Superior temporal gyrus (tissue), 1 donor: ENCODE measurements at regions not wholly inside any gene's neighbourhood (a gene's known extent, or its start where the extent isn't known, plus 50 kb on each side); places are given as distances from the start of the nearest gene placed in this dataset.

ENCODE experiments used
- DNase-seq: peaks from one replicate; pipeline ENCODE4 v3.0.0-alpha.2; 2016; ENCODE audit errors: extremely low spot score

DNA sequence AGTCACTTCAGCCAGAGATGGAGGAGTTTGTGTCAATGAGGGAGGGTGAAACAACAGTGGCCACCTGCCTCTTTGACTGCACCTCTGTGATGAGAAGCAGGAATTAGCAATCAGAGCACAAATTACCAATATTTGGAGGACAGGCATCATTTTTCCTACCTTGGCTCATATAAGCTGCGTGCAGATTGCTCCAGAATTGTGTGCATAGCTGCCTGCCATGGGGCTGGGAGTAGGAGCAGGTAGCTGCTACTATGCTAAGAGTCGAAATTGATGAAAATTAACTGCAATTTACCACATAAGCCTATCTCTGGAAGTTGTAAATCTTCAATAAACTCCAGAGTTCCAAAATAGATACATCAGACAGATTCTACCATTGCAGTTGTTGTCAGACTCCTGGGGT, 167.5 kb upstream of the HTR2A start:
- no peak for DNase-seq

DNA sequence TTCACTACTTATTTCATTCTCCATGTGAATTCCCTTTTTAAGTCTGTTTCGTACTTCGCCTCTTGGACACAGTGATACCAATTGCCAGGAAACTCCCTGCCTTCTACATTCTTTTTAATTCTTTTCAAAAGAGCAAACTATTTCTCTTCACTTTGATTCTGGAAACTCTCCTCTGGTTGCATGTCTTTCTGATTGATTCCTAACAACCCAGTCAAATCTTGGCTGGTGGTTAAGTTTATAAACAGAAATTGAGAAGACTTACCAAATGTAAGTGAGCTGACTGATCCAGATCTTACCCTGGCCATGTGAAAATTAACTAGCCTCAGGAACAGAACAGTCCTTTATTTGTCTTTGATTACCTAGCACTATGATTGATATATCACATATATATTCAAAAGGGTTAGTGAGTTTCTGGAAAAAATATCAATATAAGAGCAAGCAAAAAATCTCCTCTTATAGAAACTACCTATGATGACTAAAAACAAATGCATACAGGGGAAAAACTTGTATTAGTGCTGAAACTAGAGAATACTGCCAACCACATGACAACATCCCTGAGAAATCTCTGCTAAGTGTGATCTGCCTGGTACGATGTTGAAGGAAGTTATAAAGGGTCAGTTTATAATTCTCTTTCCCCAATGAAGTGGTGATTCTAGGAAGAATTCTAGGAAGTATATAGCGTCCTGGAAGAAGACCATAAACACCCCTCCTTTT, 152.6 kb upstream of the HTR2A start:
- no peak for DNase-seq

DNA sequence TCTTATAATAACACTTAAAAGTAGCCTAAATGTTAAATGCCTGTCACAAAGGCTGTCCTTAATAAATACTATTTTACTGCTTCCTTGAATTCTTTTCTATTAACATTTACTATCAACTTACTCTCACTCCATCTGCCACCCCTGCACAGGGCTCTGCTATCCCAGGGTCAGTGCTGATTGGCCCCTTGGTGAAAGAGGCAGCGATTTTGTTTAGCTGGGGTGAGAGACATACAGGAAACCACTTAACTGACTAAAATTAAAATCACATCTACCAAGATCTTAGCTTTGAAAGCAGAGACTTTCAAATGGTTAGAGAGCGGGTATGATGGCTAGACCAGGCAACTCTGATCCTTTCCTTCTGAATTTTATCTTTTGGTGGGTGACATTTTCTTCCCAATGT, 149.9 kb upstream of the HTR2A start:
- no peak for DNase-seq

DNA sequence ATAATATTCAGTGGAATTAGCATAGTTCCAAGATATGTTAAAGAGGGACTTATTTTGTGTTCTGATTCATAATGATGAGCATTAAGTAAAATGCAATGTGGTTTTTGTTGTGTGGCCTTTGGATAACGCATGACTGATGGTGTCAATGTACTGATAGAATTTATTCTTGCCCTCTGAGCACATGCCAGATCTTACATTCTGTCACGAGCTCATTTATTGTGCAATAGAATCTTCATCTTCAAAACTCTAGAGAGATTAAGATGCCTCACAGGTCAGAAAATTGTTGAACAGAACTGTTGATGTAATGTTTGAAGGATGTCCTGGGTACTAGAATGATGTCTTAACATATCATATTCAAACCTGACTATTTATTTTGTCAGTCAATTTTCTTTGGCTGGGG, 148.0 kb upstream of the HTR2A start:
- no peak for DNase-seq

DNA sequence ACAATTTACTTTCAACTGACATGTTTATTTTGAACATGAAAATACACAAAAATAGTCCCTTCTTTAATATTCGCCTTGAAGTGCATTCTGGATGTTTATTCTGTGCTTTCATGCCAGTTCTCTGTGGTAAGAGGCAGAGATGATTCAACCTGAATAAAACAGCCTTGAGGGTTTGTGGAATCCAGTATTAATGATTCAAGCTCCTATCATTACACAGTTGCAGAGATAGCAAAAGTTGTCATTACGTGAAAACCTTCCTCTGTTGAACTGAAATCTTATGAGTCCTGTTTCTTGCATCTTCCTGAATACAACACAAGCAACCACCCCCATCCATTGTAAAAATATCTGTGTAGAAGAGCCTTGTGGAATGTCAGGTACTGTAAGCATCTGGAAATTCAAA, 142.3 kb upstream of the HTR2A start:
- DNase-seq = no peak

DNA sequence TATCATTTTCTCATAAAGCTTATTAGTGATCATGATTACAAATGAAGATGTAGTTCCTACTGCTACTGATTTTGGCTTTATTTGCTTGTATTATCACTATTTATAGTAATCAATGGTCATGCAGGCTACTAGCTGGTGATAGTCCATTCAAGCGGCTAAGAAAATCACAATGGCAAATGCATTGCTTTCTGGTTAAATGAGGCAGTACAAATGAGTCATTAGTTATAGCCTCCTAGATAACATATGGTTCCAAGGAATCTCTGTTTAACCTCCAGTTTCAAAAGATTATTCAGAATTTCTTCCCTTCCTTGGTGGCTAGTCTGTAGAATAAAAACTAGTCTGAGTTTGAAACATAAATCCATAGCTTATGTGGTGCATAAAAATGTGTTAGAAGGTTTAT, 141.3 kb upstream of the HTR2A start:
- no peak for DNase-seq

DNA sequence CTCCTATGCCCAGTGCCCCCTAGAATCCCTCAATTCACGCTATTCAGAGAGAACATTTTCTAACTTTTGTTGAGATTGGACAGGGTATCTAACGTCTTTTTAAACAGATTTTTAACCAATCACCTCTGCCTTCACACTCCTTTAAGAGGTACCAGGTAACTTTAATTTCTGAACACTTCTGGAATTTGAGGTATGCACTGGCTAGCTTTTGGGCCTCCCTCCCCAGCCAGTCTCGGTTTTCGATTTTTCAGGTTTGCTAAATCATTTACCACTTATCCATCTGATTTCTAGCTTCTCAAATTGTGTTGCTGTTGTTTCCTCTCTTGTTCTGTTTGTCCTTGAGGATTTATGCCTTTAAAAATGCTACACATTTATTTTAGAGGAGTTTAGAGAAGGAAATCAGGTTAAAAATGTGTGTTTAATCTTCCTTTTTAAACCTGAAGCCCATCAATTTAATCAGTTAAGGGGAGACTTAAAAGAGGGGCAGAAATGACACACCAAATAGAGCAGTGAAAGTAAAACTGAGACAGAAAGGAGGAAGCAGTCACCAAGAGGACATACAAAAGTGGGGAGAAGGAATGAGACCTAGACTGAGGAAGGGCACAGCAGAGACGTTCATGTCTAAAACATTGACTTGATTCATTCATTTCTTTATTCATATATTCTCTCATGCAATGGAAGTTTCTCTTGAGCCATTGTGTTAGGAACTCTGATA, 139.6 kb upstream of the HTR2A start:
- DNase-seq = no peak

DNA sequence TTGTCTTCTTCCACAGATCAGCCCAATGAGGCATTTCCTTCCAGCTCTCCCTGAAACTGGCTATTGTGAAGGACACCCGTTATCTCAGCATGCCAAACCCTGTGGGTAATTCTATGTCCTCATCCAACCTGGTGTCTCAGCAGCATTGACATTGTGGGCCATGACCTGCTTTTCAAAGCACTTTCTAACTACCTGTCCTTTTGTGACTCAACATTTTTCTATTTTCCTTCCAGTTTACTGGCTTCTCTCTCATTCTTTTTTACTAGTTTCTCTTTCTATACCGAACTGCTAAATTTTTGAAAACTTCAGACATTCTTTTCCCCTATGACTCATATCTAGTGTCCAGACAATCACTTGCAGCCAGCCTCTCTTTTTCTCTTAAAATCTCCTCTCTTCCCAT, 136.4 kb upstream of the HTR2A start:
- no peak for DNase-seq

DNA sequence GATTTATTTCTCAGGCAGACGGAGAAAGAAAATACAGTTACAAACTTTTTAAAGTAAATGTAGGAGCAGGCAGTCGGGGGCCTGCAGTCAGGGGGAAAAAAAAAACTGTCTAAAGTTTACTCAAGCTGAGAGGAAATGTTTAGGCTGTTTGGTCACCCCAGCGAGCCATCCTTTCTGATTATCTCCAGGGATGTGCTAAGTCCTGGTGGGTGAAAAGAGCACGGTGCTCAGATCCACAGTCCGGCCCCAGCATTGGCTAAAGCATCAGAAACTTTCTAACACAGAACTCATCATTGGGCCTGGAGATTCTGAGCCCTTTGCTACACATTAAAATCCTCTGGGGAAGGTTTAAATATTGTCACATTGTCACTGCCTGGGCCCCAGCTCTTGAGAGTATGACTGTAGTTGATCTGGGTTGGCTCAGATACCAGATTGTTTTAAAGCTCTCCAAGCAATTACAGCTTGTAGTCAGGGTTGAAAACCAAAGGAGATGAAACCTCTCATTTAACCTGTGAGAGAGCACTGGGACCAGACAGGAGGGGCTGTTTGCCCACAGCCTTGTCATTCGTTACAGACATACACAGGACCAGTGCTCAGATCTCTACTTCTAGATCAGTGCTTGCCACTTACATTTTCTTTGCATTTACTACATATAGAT, 131.1 kb upstream of the HTR2A start:
- no peak for DNase-seq

DNA sequence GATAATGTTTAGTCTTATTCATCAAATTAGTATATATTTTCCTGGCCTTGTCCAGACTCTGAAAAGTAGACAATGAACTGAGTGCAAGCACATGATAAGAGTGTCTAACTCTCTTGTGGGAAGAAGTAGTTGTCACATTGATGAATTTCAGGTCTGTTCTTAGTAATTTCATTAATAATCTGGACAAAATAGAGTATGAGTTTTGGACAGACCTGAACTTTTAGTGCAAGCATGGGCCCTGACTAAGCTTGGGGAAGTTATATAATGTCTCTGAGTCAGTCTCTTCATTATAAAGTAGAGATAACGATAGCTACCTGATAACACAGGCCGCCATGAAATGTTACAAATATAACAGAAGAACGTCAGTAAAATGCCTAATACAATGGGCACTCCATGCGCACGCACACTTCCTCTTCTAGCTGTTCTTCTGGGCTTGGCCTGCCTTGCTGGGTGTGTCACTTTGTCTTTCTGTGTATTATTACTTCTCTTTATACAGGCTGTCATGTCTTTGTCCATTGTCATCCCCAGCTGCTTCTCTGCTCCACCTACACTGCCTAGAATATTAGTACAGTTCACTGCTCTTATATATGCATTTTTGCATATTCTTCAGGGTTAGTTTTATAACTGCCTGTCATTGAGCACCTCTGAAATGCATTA, 129.1 kb upstream of the HTR2A start:
- DNase-seq = no peak

DNA sequence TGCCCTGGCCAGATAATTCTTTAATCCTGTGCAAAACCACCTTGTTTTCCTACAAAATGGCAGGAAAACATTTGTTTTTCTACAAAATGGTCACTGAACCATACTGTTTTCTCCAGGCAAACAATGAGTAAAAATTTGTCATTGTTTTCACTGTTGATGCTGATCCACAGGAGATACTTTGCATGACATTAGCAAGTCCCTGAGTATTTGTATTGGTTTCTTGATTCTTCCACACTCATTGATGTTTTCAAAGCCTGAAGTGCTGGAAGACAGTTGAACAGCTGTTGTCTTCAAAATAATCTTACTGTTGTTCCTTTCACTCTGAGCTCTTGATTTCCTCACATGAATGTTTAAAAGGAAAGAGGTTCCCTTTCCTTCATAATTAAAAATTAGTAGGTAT, 123.1 kb upstream of the HTR2A start:
- DNase-seq = no peak

DNA sequence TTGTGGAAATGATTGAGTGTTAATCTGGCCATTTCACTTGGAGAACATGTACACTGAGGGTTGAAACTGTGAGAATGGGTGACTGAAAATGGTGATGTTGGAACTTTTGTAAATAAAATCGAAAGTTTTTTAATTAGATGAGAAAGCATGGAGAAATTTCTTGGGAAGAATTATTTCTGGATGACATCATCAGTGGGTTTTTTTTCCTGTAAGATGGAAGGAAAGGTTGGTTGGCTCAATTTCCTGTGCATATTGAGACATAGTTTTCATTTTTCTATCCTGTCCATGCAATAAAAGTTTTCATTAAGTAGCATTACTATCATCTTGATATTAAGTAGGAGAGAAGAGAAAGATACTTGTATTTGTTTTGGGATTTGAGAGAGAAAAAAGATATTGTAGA, 120.6 kb upstream of the HTR2A start:
- no peak for DNase-seq

DNA sequence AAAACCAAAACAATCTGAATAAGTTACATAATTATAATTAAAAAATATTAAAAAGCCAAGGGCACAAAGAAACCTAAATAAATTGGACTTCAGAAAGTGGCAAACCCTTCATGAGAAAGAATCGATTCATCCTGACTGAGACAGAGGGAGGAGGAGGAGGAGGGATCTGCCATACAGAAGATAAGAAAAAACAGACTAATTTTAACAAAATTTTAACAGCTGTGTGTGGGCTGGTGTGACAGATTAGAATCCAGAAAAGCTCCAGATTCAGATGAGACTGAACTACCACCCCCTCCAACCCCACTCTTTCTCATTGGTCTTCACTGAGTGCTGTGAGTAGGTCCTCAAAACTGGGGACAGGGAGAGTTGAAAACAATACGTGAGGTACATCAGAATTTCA, 111.5 kb upstream of the HTR2A start:
- peak; percentile 38 for DNase-seq

DNA sequence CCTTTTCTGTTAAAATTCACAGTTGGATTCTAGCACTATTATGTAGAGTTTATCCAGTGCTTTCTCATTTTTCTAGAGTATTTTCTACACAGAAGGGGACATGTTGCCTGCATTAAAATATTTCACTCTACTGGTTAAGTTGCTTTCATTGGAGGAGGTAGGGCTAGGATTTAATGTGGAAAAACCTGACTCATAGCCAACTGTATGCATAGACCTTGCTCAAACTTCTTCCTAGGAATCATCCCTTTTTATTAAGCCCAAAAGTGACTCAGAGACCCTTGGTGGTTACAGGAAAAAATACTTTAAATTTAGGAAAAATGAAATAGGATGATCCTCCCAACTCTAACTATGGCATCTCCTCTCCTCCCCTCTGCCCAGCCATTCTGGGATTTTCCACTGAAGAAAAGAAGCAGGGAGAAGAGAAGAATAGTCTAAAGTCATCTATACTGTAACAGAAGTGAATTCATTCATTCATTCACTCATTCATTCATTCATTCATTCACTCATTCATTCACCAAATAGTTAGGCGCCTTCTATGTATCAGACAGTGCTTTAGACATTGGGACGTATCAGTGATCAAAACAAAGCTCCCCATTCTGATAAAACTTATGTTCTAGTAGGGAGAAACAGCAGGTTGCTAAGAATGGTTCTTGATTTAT, 109.0 kb upstream of the HTR2A start:
- no peak for DNase-seq

DNA sequence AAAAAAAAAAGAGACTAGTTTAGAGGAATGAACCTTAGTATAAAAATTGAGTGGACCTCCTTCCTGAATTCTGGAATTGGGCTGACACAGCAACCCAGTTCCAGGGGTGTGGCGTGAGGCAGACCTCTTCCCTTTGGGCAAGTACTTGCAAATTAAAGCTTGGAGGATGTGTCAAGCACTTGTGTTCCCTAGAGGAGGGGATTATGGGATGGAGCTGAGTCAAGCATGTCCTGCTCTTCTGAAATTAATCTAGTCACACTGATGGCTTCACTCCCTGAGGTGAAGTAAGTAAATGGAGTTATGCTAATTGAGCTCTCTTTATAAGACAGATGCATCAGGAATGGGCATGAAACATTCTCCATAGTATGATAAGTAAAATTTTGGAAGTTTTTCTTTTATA, 107.7 kb upstream of the HTR2A start:
- no peak for DNase-seq

DNA sequence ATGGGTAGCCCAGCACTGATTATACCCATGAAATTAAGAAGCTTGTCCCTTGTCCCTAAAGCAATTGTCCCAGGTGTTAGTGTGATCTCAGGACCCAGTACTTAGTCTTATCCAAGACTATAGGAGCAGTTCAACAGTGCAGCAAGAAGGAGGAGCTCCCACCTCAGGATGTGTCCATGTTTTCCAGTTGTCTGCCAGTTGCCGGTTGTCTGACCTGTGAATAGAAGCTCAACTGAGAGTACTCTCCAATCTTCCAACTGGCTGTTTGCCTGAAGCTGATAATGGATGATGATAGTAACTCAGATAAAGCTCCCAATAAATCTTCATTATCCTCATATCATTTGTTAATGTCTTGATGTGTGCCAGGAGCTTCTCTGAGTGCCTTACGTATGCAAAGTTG, 107.2 kb upstream of the HTR2A start:
- no peak for DNase-seq

DNA sequence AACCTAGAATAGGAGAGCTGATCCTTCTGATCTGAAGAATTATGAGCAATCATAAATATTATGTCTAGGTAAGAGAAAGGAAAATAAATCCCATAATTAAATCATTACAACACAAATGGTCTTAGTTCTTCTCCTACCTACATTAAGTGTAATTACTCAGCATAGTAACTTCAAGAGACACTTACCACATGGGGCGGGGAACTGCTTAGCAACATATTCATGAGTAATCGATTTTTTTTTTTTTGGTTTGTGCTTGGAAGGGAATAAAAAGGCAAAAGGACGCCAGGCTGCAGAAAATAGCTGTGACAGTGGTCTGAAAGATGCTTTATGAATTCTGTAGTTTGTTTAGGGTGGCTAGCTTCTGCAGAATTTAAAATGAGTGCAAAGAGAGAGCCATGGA, 103.3 kb upstream of the HTR2A start:
- no peak for DNase-seq

DNA sequence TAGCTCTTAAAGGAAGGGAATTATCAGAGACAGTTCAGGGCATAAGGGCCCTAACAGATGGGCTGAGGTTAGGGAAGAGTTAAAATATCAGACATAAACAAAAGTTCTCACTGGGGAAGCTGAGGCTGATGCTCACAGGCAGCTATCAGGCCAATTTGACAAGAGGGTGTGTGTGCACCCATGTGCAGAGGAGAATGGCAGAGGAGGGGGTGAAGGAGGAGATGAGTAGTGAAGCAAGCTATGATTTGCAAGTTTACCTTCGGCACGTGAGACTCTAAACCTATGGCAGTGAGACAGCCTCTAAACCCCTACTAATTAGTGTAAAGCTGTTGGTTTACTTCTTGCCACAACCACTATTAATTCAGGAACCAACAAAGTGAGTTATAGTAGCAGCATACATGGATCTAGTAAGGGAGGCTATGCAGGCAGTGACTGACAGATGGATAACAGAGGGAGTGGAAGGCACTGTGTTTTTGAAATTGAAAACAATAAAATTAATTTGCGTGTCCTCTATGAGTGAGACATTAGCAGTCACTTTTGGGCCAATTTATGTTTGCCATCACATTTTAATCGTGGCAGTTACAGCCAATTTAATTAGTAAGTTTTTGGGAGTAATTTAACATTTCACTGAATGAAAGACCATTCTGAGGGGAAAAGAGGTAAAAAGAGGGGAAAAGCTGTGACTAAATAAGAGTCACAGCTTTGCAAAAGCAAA, 99.6 kb upstream of the HTR2A start:
- DNase-seq = no peak

DNA sequence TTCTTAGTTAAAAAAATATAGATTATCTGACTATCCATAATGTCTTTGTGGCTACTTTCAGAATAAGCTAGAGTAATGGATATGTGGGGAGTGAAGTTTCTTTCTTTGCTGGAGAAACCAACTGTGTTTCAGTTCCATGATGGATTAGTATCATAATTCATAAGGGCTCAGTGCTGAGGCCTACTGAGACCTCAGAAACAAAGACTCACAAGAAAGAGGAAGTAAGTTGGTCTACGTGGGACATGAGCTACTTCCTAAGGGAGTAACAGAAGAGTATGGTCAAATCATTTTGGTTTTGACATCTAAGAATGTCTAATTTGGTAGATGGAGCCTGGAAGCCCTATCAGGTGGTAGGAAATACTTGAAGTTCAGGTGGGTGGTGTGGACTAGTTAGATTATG, 99.0 kb upstream of the HTR2A start:
- DNase-seq = no peak

DNA sequence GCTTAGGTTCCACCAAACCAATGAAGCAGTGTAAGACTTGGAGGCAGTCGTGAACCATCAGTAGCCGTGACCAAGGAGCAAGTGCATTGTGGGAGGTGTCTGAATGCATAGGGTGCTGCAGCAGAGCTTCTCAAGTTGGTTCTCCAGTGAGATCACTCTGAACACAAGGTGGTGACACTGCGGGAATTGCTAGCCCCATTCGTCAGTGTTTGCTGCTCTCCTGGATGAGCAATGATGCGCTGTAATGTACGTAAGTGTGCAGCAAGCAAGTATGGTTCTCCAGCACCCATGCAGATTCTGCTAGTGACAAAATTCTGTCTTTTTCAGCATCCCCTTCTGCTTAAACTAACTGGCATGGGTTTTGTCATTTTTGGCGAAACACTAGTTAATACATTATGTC, 97.6 kb upstream of the HTR2A start:
- no peak for DNase-seq

DNA sequence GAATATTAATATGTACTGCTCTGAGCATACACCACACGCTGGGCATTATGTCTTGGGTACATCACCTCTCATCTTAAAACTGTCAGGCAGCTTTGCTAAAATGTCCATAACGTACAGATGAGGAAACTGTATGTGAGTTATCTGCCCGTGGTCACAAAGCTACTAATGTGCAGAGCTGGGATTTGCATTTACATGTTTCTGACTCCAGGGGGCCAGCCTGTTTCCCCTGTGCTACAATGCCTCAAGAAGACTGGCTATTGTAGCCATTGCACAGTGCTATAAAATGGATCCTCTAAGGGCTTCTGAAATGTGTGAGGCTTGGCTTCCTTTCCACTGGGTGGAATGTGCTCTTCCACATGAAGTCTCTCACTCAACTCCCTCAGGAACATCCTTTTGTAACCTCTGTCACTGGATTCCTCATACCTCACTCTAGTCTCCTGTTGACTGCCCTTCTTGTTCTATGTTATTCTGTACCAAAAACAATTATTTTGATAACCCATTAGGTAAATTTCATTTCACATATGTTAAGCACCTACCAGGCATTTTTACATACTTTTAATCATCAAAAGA, 95.6 kb upstream of the HTR2A start:
- no peak for DNase-seq
